Nephron (organoid): ENCODE measurements at regions not wholly inside any gene's neighbourhood (a gene's known extent, or its start where the extent isn't known, plus 50 kb on each side); places are given as distances from the start of the nearest gene placed in this dataset.

Experiments used
- H3K27ac Mint-ChIP-seq, 3 experiments: 2 replicates each; pipeline ENCODE4 v1.8.0; 2020; ENCODE audit warnings: mixed read lengths in 3 of 3, mild to moderate bottlenecking in 2 of 3, moderate library complexity in 1 of 3
- H3K27me3 Mint-ChIP-seq: 2 replicates; pipeline ENCODE4 v1.8.0; 2021; ENCODE audit warnings: low read depth, mild to moderate bottlenecking, moderate library complexity, mixed read lengths
- H3K36me3 Mint-ChIP-seq: 2 replicates; pipeline ENCODE4 v1.8.0; 2020; ENCODE audit warnings: low read depth, mixed read lengths
- H3K4me1 Mint-ChIP-seq: 2 replicates; pipeline ENCODE4 v1.8.0; 2020; ENCODE audit warnings: mixed read lengths
- H3K4me3 Mint-ChIP-seq, 3 experiments: 2 replicates each; pipeline ENCODE4 v1.8.0; 2020; ENCODE audit warnings: mild to moderate bottlenecking in 3 of 3, mixed read lengths in 3 of 3, moderate library complexity in 2 of 3
- H3K9me3 Mint-ChIP-seq: 2 replicates; pipeline ENCODE4 v1.8.0; 2020; ENCODE audit warnings: mixed read lengths
- TF ChIP-seq, protein P1 (sequence below), 3 experiments: fragments of 200-600 bp; sonication (generic); IDR thresholded peaks; one replicate each; pipeline ENCODE4 v1.5.0; 2021; ENCODE audit warnings: antibody characterized with exemption in 3 of 3; ENCODE audit not compliant: unreplicated experiment in 3 of 3

DNA sequence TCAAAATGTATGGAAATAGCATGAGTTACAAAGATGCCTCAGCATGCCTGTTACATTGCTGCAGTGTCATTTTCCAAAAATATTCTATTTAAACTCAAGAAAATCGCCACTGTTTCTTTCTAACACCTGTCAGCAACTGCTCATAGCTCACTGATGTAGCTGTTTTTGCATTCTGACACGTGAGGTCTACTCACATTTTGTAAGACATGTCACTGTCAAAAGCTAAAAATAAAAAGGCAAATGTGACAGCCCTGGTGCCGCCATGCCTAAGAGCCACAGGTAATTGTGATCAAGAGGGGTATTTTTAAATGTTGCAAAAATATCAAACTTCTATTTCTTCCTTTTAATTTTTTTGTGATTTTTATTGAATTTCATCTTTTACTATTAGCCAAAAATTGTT lies 556.2 kb upstream of the TMPRSS15 start:
- Mint-ChIP-seq H3K9me3 (no peaks in the 10 kb centered on the region), H3K4me3 (no peak overlapping the region), H3K36me3 (no peaks in the 10 kb centered on the region), H3K4me1 (no peaks in the 10 kb centered on the region), H3K27ac (peak overlapping the region in 2 of 3 experiments; percentile 0 to 12), H3K27me3 (no peaks in the 10 kb centered on the region)
- TF ChIP-seq, protein P1, sequence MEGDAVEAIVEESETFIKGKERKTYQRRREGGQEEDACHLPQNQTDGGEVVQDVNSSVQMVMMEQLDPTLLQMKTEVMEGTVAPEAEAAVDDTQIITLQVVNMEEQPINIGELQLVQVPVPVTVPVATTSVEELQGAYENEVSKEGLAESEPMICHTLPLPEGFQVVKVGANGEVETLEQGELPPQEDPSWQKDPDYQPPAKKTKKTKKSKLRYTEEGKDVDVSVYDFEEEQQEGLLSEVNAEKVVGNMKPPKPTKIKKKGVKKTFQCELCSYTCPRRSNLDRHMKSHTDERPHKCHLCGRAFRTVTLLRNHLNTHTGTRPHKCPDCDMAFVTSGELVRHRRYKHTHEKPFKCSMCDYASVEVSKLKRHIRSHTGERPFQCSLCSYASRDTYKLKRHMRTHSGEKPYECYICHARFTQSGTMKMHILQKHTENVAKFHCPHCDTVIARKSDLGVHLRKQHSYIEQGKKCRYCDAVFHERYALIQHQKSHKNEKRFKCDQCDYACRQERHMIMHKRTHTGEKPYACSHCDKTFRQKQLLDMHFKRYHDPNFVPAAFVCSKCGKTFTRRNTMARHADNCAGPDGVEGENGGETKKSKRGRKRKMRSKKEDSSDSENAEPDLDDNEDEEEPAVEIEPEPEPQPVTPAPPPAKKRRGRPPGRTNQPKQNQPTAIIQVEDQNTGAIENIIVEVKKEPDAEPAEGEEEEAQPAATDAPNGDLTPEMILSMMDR (IDR thresholded peaks at IDR 0.05; ENCODE audit: unreplicated experiment in 3 of 3) = no peak

DNA sequence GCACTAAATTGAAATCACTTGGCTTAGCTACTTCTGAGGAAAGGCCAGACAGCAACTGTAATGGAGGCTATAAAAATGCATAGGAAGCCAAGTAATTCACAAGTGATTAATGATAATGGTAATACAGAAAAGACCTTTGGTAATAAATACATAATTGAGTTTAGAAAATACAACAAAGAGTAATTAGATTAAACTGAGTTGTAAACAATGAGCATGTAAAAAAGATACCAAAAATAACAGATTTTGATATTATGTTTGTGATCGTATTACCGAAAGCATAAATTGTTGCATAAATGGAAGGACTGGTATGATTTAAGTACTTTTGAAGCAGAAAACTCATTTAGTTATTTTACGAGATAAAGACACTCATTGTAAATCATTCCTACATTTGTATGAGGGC lies 556.7 kb upstream of the TMPRSS15 start:
- no peaks in the 10 kb centered on the region for H3K9me3 Mint-ChIP-seq
- peak overlapping the region in 2 of 3 experiments; percentile 0 to 44 for H3K27ac Mint-ChIP-seq
- TF ChIP-seq, protein P1 (IDR thresholded peaks at IDR 0.05; ENCODE audit: unreplicated experiment in 3 of 3) = no peak
- no peaks in the 10 kb centered on the region for H3K36me3 Mint-ChIP-seq
- no peaks in the 10 kb centered on the region for H3K4me1 Mint-ChIP-seq
- H3K27me3 Mint-ChIP-seq = no peaks in the 10 kb centered on the region
- no peak overlapping the region for H3K4me3 Mint-ChIP-seq

DNA sequence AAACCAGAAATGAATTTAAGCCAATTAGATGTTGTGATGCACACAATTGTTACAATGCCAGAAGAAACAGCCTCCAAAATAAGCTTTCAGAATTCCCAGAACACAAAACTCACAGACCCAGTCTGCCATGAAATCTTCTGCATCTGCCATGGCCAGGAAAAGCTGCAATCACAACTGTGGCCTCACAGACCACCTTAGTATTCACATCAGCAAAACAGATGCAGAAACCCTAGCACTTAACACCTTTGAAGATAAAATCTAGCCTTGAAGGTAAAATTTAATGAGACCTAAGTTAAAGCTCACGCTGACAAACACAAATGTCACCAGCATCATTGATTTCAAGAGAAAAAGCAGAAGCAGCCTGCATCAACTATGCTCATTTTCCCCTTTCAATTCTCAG lies 566.8 kb upstream of the TMPRSS15 start:
- TF ChIP-seq, protein P1 (IDR thresholded peaks at IDR 0.05; ENCODE audit: unreplicated experiment in 3 of 3) = no peak

DNA sequence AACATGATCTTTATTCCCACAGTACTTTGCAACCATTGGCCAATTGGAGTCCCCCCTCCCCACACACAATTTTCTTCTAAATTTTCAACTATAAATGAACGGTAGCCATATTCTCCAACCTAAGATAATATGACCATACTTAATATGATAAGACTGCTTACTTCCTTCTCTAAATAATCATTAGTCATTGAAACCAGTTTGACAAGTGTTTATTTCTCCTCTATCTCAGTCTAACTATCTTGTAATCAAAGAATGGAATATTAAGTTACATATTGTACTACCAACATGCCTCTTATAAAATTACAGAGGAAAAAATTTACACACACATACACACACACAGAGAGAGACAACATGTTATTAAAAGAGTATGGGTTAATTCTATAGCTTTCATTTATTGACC lies 567.4 kb upstream of the TMPRSS15 start:
- no peaks in the 10 kb centered on the region for H3K4me1 Mint-ChIP-seq
- H3K27me3 Mint-ChIP-seq = no peaks in the 10 kb centered on the region
- H3K36me3 Mint-ChIP-seq = no peaks in the 10 kb centered on the region
- H3K27ac Mint-ChIP-seq = no peak overlapping the region
- no peak overlapping the region for H3K4me3 Mint-ChIP-seq
- TF ChIP-seq, protein P1 (IDR thresholded peaks at IDR 0.05; ENCODE audit: unreplicated experiment in 3 of 3) = no peak
- H3K9me3 Mint-ChIP-seq = no peaks in the 10 kb centered on the region

More for the DNA sequence above, 566.8 kb upstream of the TMPRSS15 start:
- H3K27me3 Mint-ChIP-seq = no peaks in the 10 kb centered on the region
- no peaks in the 10 kb centered on the region for H3K4me1 Mint-ChIP-seq
- no peak overlapping the region for H3K27ac Mint-ChIP-seq
- H3K36me3 Mint-ChIP-seq = no peaks in the 10 kb centered on the region
- no peaks in the 10 kb centered on the region for H3K9me3 Mint-ChIP-seq
- no peak overlapping the region for H3K4me3 Mint-ChIP-seq

DNA sequence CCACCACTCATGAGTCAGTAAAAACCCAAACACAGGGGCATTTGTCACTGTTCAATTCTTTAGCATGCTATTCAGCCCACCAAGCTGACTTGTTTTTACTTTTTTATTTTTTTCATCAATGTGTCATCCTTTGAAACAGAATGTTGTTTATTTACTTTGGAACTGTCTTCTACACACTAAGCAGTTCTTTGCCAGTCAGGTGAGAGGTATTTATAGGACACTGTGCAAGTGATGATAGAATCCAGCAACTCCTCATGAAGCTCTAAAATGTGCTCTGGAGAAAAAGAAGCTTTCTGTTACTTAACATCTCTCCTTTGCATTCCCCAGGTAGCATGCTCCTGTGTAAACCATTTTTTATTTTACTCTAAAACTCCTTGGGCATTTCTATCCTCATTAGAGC lies 582.0 kb upstream of the TMPRSS15 start:
- no peaks in the 10 kb centered on the region for H3K27me3 Mint-ChIP-seq
- no peaks in the 10 kb centered on the region for H3K36me3 Mint-ChIP-seq
- TF ChIP-seq, protein P1 (IDR thresholded peaks at IDR 0.05; ENCODE audit: unreplicated experiment in 3 of 3) = no peak
- H3K4me3 Mint-ChIP-seq = no peak overlapping the region
- peaks cover 12% of the 10 kb centered on the region for H3K9me3 Mint-ChIP-seq
- no peaks in the 10 kb centered on the region for H3K4me1 Mint-ChIP-seq
- H3K27ac Mint-ChIP-seq = no peak overlapping the region

DNA sequence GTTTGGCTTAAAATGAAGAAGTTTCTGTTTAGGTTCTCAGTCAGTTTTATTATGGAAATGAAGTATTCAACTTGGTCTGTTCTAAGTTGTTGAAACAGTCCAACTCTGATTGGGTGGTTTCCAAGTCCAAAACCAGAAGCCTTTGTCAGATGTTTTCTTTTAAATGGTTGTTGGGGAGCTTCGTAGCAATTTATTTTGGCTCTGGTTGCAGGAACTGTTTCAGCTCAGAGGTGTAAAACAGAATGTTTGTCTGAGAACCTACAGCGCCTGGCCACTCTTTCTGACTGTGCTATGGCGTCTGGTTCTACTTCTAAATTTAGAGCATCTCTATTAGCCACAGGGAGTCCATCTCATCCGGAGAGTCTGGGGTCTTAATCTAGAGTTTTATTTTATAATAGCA lies 582.6 kb upstream of the TMPRSS15 start:
- Mint-ChIP-seq H3K9me3 (peaks cover 12% of the 10 kb centered on the region), H3K27me3 (no peaks in the 10 kb centered on the region), H3K4me3 (no peak overlapping the region), H3K4me1 (no peaks in the 10 kb centered on the region), H3K36me3 (no peaks in the 10 kb centered on the region), H3K27ac (no peak overlapping the region)
- TF ChIP-seq, protein P1 (IDR thresholded peaks at IDR 0.05; ENCODE audit: unreplicated experiment in 3 of 3) = no peak
